ENCODE measurements at regions not wholly inside any gene's neighbourhood (a gene's known extent, or its start where the extent isn't known, plus 50 kb on each side); places are given as distances from the start of the nearest gene placed in this dataset.

DNA sequence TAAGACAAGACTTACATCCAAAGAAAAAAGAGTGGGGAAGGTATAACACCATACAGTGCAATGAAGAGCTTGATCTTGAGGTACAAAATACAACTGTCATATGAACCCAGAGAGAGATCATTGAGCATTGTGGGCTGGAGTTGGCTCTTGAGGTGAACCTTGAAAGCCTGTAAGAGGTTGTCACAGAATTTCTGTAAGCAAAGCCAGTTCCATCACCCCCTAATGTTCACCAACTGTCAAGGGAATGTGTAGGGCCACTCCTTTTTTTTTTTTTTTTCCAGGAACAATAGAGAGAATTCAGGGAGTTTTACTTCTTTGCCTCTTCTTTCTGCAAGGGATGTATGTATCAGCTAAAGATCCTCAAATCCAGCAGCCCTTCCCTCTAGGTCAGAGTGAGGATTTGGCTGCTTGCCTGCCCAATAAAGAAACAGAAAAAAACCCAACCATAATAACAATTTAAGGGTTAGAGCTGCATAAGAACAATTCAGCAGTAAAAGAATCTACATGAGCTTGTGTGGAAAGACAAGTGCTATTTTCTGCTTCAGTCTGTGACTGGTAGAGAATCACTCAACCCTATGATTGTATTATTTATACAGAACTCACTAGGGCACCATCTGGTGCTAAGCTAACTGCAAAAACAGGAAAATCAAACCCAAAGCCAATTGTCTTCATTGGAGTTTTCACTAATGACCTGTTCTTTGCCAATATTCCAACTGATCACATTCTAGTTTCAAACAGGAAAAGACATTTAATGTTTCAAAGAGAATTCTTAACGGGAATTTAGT, 217.5 kb upstream of the TEX13C start:
- no peak overlapping the region for H4K91ac ChIP-seq (replicated peaks; ENCODE audit: insufficient read length, low read length)
- H4K20me1 ChIP-seq (replicated peaks in 1 of 2; ENCODE audit: control insufficient read depth in 1 of 2, insufficient read depth in 2 of 2, low read length in 2 of 2): no peaks in the 10 kb centered on the region
- H2BK5ac ChIP-seq (ENCODE audit: low read depth, low read length): no peak overlapping the region
- H2BK12ac ChIP-seq (ENCODE audit: low read depth, low read length): no peak overlapping the region
- no peaks in the 10 kb centered on the region for H3K23me2 ChIP-seq (ENCODE audit: low read depth, low read length)
- H2BK15ac ChIP-seq (ENCODE audit: low read length): no peak overlapping the region
- DNase-seq (ENCODE audit: low read depth in 1 of 2, low spot score in 2 of 2) (no peak), FAIRE-seq (peak; percentile 32)
- no peaks in the 10 kb centered on the region for H3K79me1 ChIP-seq (ENCODE audit: low read depth, low read length)
- no peak overlapping the region for H3K23ac ChIP-seq (ENCODE audit: insufficient read length)
- ChIA-PET POLR2A (ENCODE audit: partially characterized antibody) (interaction anchor here (1.1 kb wide), 1 partner anchor 9 kb away, joined by 3 read pairs; no protein-coding TSS in a partner anchor), CTCF (ENCODE audit: partially characterized antibody) (interaction anchor here (1.1 kb wide), 1 partner anchor 639 kb away, joined by 3 read pairs; no protein-coding TSS in a partner anchor)
- no peak overlapping the region for H3K4me3 ChIP-seq (ENCODE audit: extremely low read depth in 1 of 4, insufficient read depth in 2 of 4, low read depth in 3 of 4, low read length in 4 of 4)
- H3K18ac ChIP-seq (ENCODE audit: extremely low read depth, low read length): no peak overlapping the region
- H3K9ac ChIP-seq (replicated peaks in 1 of 4; ENCODE audit: extremely low read depth in 1 of 4, low read depth in 3 of 4, low read length in 3 of 4): no peak overlapping the region
- H3K56ac ChIP-seq (replicated peaks; ENCODE audit: insufficient read length, low read depth, low read length): no peak overlapping the region
- H2AFZ ChIP-seq (ENCODE audit: low read length): no peak overlapping the region
- no peak overlapping the region for H3K14ac ChIP-seq (ENCODE audit: insufficient read length)
- H3K4me1 ChIP-seq (replicated peaks in 1 of 4; ENCODE audit: control insufficient read depth in 3 of 4, insufficient read depth in 4 of 4, low read length in 3 of 4): no peaks in the 10 kb centered on the region
- no peak overlapping the region for H2BK20ac ChIP-seq (ENCODE audit: low read length)
- no peaks in the 10 kb centered on the region for H3K36me3 ChIP-seq (ENCODE audit: control insufficient read depth in 2 of 4, insufficient read depth in 4 of 4, low read length in 3 of 4)
- WGBS, 2 experiments (ENCODE audit: extremely low coverage in 1 of 2, insufficient coverage in 1 of 2, insufficient read length in 1 of 2, insufficient replicate concordance in 2 of 2, low coverage in 1 of 2, low lambda C conversion rate in 2 of 2, missing lambda C conversion rate in 1 of 2): 100% methylated on average over 1 of the region's 1 CpG; no CpG with 5 or more reads in 1 of the 2 experiments
- H3K4me2 ChIP-seq (ENCODE audit: insufficient read depth in 1 of 2, low read depth in 2 of 2, low read length in 2 of 2): no peak overlapping the region
- no peaks in the 10 kb centered on the region for H3K9me3 ChIP-seq (ENCODE audit: insufficient read depth in 2 of 2, low read depth in 1 of 2, low read length in 1 of 2)
- H2BK120ac ChIP-seq (replicated peaks; ENCODE audit: low read depth, low read length): no peak overlapping the region
- no peak overlapping the region for H4K5ac ChIP-seq (ENCODE audit: insufficient read length, low read depth, low read length)
- H3K4ac ChIP-seq (replicated peaks; ENCODE audit: insufficient read length, low read depth, low read length): no peak overlapping the region
- H3K27me3 ChIP-seq (replicated peaks in 1 of 4; ENCODE audit: control insufficient read depth in 3 of 4, extremely low read depth in 1 of 4, insufficient read depth in 3 of 4, low read length in 3 of 4): no peaks in the 10 kb centered on the region
- no peaks in the 10 kb centered on the region for H3K79me2 ChIP-seq (ENCODE audit: control insufficient read depth in 1 of 2, insufficient read depth in 2 of 2, low read length in 2 of 2)
- no peak overlapping the region for H3K27ac ChIP-seq (ENCODE audit: low read depth, low read length)
- no peak overlapping the region for H4K8ac ChIP-seq (ENCODE audit: extremely low read depth, insufficient read depth, low read length)
- H2AK5ac ChIP-seq (ENCODE audit: low read depth, low read length): no peak overlapping the region
- TF ChIP-seq NANOG (IDR thresholded peaks at IDR 0.05; ENCODE audit: insufficient read depth, low read depth, low read length, poor library complexity, severe bottlenecking) (no peak), HDAC6 (IDR thresholded peaks at IDR 0.05; ENCODE audit: low read depth, low read length) (no peak), RFX5 (IDR thresholded peaks at IDR 0.05; ENCODE audit: borderline replicate concordance, low read depth, low read length) (no peak), EGR1 (IDR thresholded peaks at IDR 0.05; ENCODE audit: borderline replicate concordance, low read depth, low read length) (no peak)
- TF ChIP-seq, protein P1, sequence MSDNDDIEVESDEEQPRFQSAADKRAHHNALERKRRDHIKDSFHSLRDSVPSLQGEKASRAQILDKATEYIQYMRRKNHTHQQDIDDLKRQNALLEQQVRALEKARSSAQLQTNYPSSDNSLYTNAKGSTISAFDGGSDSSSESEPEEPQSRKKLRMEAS (IDR thresholded peaks at IDR 0.05): no peak

Measured in H1 (cell line).